NCI-H2227 (cell line): ENCODE measurements at regions not wholly inside any gene's neighbourhood (a gene's known extent, or its start where the extent isn't known, plus 50 kb on each side); places are given as distances from the start of the nearest gene placed in this dataset.

Experiments
- DNase-seq: peaks from one replicate; lab custom pipeline; 2025; ENCODE audit not compliant: unreplicated experiment; lab: John Stamatoyannopoulos, UW

- DNase-seq = no peak
Observed at GRCh38 chr12:107973950-107974349, 155.1 kb upstream of the WSCD2 start.

GRCh38 chr12:107976331-107976730 lies 152.8 kb upstream of the WSCD2 start:
- DNase-seq = no peak

GRCh38 chr12:107978201-107978600 lies 150.9 kb upstream of the WSCD2 start:
- DNase-seq = peak; percentile 10

GRCh38 chr12:107978641-107979040 lies 150.4 kb upstream of the WSCD2 start:
- peak; percentile 15 for DNase-seq

DNA sequence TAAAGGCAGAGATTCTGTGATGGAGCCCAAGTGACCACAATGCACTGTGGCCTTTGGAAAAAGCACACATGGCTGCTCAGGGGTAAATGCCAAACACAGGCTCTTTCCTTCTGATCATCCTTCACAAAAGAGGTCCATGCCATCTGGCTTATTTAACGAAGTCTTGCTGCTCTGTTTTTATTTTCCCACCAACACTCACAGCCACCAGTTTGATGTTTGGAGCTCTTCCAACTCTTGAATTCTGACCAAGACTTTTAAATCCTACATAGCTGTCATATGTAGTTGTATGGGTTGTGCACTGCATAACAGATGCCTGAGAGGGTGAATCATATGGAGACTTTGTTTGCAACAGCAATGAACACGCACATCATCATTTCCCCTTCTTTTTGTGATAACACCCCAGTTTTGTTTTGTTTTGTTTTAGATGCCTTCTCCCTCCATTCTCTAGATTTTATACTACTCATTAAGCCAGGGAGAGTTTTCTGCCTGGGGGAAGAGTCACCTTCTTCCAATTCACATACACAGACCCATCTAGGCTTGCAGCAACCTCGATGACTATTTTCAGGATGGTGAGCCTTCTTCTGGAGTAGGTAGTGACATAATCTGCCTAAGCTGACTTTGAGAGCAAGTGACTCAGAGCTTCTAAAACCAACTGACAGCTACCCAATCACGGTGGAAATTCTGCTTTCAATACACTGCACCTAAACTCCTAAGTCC lies 145.2 kb upstream of the WSCD2 start:
- no peak for DNase-seq

DNA sequence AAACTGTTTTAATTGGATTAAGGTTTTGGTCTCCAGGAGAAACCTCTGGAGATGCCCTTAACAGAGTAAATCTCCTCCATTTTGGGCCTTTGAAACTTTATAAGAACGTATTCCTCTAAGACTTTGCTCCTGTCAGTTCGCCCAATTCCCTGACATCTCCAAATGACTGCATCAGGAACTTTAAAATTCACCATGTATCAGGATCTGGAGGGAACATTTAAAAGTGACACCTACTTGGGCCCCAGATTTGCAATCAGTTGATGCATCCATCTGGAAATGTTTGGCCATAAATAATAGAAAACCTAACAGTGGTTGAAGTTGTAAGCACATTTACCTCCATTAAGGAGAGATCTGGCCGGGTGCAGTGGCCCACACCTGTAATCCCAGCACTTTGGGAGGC lies 144.1 kb upstream of the WSCD2 start:
- DNase-seq = no peak

GRCh38 chr12:107986183-107986582 lies 142.9 kb upstream of the WSCD2 start:
- no peak for DNase-seq

GRCh38 chr12:107990325-107990724 lies 138.8 kb upstream of the WSCD2 start:
- peak; percentile 62 for DNase-seq

- no peak for DNase-seq
Observed at GRCh38 chr12:107992029-107992428, 137.1 kb upstream of the WSCD2 start.

- DNase-seq = peak; percentile 81
Observed at GRCh38 chr12:107992870-107993451, 136.1 kb upstream of the WSCD2 start.

- DNase-seq = no peak
Observed at GRCh38 chr12:107998863-107999262, 130.2 kb upstream of the WSCD2 start.

DNA sequence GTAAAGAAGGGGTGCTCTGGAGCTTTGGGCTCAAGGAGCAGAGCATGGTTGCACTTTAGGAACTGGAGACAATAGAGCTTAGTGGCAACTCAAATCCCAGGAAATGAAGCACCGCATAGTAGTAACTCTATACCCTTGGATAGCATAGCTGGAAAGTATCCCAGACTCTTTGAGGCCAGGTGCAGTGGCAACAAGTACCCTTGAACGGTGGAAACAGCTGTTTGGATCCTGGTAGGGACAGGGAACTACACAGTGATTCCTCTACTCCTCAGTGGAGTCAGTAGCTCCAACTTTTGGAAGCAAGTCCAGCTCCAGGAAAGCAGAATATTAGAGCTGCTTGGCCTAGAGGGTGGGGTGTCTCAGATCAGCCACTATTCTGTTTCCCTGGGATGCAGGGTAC lies 129.0 kb upstream of the WSCD2 start:
- DNase-seq = no peak

- no peak for DNase-seq
Observed at GRCh38 chr12:108004319-108004718, 124.8 kb upstream of the WSCD2 start.

DNA sequence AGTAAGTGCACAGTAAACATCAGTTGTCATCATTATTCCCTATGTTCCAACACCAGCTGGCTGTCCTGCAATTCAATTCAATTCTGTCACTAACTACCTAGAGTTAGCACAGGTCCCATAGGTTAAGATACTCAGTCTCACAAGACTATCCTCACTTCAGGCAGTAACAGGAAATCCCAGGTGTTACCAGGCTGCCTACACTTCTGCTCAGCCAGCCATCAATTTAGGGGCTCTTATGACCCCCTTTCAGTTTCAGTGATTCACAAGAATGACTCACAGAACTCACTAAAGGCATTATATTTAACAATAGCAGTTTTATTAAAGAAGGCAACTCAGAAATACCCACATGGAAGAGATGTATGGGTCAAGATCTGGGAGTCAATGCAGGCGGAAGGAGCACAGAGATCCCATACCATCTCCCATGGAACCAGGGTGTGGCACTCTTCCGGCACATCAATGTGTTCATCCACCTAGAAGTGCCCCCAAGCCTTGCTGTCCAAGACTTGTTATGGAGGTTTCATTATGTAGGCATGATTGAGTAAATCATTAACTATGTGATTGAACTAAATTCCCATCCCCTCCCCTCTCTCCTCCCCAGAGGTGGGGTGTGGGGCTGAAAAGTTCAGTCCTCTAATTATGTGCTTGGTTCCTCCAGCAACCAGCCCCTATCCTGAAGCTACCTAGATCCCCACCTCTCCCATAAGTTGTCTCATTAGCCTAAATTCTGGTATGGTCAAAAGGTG lies 120.8 kb upstream of the WSCD2 start:
- no peak for DNase-seq

- DNase-seq = no peak
Observed at GRCh38 chr12:108009442-108010070, 119.5 kb upstream of the WSCD2 start.

DNA sequence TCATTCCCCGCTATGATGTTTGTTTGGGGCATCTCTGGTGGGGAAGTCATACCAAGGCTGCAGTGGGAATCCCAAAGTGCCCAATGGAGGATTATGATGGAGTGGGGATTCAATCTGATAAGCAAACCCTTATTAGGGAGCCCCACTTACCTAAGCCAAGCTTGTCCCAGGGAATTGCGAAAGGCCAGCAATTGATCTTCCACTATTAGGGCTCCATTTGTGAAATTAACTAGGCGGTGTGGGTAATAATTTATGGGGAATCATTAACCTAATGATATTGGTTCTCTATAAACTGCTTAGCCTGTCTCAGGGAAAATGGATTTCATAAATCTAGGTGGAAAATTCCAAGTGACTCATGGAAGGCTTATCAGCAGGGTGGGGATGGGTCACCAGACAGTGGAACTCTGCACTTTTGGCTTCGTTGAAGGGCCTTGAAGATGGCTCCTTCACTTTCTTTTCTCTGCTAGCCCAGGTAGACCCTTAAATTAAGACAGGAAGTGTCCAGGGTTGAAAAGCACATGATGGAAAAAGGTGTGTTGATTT lies 113.0 kb upstream of the WSCD2 start:
- no peak for DNase-seq

- no peak for DNase-seq
Observed at GRCh38 chr12:108017472-108018057, 111.5 kb upstream of the WSCD2 start.

GRCh38 chr12:108019862-108020261 lies 109.2 kb upstream of the WSCD2 start:
- no peak for DNase-seq

GRCh38 chr12:108021141-108021540 lies 107.9 kb upstream of the WSCD2 start:
- no peak for DNase-seq

GRCh38 chr12:108021949-108022522 lies 107.1 kb upstream of the WSCD2 start:
- no peak for DNase-seq
